ENCODE measurements at regions not wholly inside any gene's neighbourhood (a gene's known extent, or its start where the extent isn't known, plus 50 kb on each side); places are given as distances from the start of the nearest gene placed in this dataset.

DNA sequence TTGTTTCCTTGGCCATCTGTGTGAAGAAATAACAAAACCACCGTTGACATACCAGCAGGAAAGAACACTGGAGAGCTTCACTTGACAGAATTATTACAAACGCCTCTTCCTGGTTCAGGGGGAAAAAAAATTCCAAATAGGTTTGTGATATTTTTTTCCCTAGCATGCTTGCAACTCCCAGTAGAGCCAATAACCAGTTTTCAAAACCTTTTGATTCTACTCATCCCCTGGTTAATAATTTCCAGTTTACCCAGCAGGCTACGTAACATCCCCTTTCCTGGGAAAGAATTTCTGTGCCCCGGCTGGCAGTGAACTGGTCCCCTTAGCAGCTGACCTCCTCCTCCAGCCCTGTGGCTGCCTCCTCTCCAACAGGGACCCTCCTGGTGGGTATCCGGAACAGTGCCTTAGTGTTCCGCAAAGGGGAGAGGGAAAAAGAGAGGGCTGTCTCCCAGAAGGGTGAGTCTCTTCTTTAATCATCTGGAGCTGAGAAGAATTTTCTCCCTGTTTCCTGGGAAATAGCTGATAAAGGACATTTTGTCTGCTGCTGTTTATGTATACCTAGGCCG, 72.8 kb upstream of the BOD1 start:
- TF ChIP-seq, protein P1, sequence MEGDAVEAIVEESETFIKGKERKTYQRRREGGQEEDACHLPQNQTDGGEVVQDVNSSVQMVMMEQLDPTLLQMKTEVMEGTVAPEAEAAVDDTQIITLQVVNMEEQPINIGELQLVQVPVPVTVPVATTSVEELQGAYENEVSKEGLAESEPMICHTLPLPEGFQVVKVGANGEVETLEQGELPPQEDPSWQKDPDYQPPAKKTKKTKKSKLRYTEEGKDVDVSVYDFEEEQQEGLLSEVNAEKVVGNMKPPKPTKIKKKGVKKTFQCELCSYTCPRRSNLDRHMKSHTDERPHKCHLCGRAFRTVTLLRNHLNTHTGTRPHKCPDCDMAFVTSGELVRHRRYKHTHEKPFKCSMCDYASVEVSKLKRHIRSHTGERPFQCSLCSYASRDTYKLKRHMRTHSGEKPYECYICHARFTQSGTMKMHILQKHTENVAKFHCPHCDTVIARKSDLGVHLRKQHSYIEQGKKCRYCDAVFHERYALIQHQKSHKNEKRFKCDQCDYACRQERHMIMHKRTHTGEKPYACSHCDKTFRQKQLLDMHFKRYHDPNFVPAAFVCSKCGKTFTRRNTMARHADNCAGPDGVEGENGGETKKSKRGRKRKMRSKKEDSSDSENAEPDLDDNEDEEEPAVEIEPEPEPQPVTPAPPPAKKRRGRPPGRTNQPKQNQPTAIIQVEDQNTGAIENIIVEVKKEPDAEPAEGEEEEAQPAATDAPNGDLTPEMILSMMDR (IDR thresholded peaks at IDR 0.05; ENCODE audit: extremely low read depth, insufficient read depth, missing control alignments) = no peak
- no peak for DNase-seq (ENCODE audit: low spot score)
- in situ Hi-C loops (cut with MboI; ENCODE audit: low pct_unique_long_range_greater_than_20kb, low sequenced_read_pairs, unreplicated experiment) = no loop called here

DNA sequence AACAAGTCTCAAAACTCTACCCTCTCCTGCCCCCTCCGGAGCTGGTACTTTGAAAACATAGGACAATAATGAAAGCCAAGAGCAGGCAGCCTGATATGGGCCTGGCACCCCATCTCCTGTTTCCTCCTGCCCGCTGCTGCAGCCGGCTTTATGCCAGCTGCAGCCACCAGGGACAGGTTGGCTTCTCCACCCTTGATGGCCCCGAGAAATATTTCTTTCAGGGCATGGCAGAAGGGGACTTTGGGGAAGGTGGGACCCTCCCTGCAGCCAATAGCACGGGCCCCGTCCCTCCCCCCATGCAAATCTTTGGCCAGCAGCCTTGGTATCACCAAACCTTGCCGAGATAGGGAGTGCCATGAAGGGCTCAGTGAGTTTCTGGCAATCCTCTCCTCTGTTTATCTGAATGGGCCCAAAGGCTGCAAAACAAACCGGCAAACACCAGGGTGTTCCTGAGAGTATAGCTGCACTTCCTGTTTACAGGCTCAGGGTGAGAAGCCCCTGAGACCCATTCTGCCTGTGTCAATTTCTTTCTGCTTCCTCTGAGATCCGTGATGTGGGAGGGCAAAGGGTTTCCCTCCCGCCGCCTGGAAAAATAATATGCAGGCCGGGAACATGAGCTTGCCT, 73.4 kb upstream of the BOD1 start:
- in situ Hi-C loops (cut with MboI; ENCODE audit: low pct_unique_long_range_greater_than_20kb, low sequenced_read_pairs, unreplicated experiment) = no loop called here
- TF ChIP-seq, protein P1 (IDR thresholded peaks at IDR 0.05; ENCODE audit: extremely low read depth, insufficient read depth, missing control alignments) = no peak
- no peak for DNase-seq (ENCODE audit: low spot score)

DNA sequence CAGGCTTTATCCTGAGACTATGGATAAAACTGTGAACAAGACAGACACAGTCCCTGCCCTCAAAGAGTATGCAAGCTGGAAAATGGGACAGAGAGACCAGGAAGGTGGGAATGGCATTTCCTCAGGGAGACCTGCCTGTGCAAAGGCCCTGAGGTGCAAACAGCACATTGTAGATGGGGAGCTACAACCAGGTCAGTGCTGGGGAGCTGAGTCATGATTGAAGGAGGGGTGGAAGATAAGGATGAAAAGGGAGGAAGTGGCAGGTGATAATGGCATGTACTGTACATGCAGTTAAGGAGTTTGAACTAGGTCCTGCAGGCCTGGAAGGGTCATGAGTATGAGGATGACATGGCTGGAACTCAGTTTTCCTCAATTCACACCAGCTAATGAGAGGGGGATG, 75.5 kb upstream of the BOD1 start:
- in situ Hi-C loops (cut with MboI; ENCODE audit: low pct_unique_long_range_greater_than_20kb, low sequenced_read_pairs, unreplicated experiment) = no loop called here
- DNase-seq (ENCODE audit: low spot score) = no peak
- TF ChIP-seq, protein P1 (IDR thresholded peaks at IDR 0.05; ENCODE audit: extremely low read depth, insufficient read depth, missing control alignments) = no peak

DNA sequence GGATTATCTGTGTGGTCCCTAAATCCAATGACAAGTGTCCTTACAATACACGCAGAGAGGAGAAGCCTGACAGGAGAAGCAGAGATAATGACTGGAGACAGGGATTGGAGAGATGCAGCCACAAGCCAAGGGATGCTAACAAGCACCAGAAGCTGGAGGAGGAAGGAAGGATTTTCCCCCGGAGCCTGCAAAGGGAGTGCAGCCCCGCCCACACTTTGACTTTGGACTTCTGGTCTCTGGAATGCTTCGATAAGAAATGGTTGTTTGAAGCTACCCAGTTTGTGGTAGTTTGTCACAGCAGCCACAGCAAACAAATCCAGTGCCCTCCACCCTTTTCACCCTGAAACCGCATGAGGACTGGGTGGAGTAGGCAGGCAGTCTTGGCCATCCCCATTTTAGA, 77.2 kb upstream of the BOD1 start:
- TF ChIP-seq, protein P1 (IDR thresholded peaks at IDR 0.05; ENCODE audit: extremely low read depth, insufficient read depth, missing control alignments) = no peak
- in situ Hi-C loops (cut with MboI; ENCODE audit: low pct_unique_long_range_greater_than_20kb, low sequenced_read_pairs, unreplicated experiment) = no loop called here

DNA sequence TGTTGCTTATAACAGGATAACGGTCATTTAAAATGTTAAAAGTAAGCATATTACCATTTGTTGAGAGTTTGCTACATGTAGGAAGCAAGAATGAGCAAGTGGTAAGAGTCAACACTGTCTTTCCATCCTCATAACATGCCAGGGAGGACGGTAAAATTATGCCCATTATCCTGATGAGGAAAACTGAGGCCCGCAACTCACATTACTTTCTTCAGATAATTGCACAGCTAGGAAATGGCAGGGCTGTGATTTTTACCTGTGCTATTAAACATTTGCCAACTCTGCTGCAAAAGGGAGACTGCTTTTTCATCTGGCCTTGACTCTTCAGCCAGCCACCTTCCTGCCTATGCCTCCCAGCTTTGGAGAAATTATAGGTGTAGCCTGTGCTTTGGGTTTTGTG, 79.8 kb upstream of the BOD1 start:
- DNase-seq (ENCODE audit: low spot score) = no peak
- in situ Hi-C loops (cut with MboI; ENCODE audit: low pct_unique_long_range_greater_than_20kb, low sequenced_read_pairs, unreplicated experiment) = no loop called here
- TF ChIP-seq, protein P1 (IDR thresholded peaks at IDR 0.05; ENCODE audit: extremely low read depth, insufficient read depth, missing control alignments) = no peak

More for the DNA sequence above, 77.2 kb upstream of the BOD1 start:
- no peak for DNase-seq (ENCODE audit: low spot score)

DNA sequence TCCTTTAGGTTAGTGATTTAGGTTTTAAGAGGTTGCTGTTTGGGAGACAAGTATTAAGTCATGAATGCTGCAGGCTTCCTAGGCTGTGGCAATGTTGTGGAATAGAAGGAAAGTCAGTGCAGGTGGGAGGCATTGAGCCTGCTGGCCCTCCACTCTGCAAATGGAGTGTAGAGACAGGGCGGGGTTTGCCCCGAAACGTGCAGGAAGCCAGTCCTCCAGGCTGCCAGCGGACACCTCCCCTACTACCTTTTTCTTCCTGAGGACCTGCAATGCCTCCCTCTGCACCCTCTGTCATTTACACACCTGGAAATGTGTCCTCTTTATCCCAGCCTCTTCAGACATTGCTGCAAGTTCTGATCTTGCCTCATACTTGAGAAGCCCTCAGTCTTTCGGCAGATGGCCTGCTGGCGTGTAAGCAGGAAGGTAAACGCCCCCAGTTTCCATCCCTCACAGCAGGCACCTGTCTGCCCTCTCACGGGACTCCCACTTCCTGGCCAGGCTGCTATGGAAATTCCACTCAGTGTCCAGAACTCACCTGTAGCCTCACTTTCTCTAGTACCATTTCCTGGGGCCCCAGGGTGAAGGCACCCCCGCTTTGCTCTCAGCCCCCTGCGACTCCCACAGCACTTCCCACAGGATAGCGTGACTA, 81.6 kb upstream of the BOD1 start:
- no peak for DNase-seq (ENCODE audit: low spot score)
- TF ChIP-seq, protein P1 (IDR thresholded peaks at IDR 0.05; ENCODE audit: extremely low read depth, insufficient read depth, missing control alignments) = no peak
- in situ Hi-C loops (cut with MboI; ENCODE audit: low pct_unique_long_range_greater_than_20kb, low sequenced_read_pairs, unreplicated experiment) = no loop called here
